SK-N-SH (cell line): ENCODE measurements at regions not wholly inside any gene's neighbourhood (a gene's known extent, or its start where the extent isn't known, plus 50 kb on each side); places are given as distances from the start of the nearest gene placed in this dataset.

Source experiments
- CTCF ChIA-PET: fragments of 300-600, 350-600 bp; formaldehyde crosslinking; extraction: SDS; loops from one replicate; lab custom pipeline; 2021; lab: Yijun Ruan, JAX
- POLR2A ChIA-PET: fragments of 350-600 bp; sonication (Branson Sonifier 250); formaldehyde crosslinking; extraction: SDS; loops from one replicate; lab custom pipeline; 2020; ENCODE audit warnings: antibody characterized with exemption, inconsistent platforms; lab: Yijun Ruan, JAX
- DNase-seq: peaks from one replicate; pipeline ENCODE4 v3.0.0; 2012
- H2AFZ ChIP-seq: fragments of 200-600 bp; sonication (generic); 2 replicates; pipeline ENCODE4 v1.8.1; 2016; ENCODE audit warnings: antibody characterized with exemption, mild to moderate bottlenecking, low read depth
- H3F3A ChIP-seq: fragments of 200-600 bp; sonication (generic); replicated peaks from 2 replicates; pipeline ENCODE3; 2016; ENCODE audit warnings: antibody characterized with exemption, mild to moderate bottlenecking; ENCODE audit not compliant: insufficient read depth
- H3K27ac ChIP-seq, 2 experiments: fragments of 200-500 bp in 1 of 2; fragments of 200-600 bp in 1 of 2; sonication (Bioruptor generic) in 1 of 2; sonication (generic), shearing (Covaris generic) in 1 of 2; 2 replicates each; pipeline versions ENCODE4 v1.5.1 to v1.6.1; 2014 to 2016; ENCODE audit warnings: low read depth in 2 of 2, inconsistent platforms in 1 of 2, low read length in 1 of 2, mild to moderate bottlenecking in 1 of 2, mixed read lengths in 1 of 2
- H3K27me3 ChIP-seq: fragments of 200-600 bp; sonication (generic), shearing (Covaris generic); 2 replicates; pipeline ENCODE4 v1.6.1; 2016; ENCODE audit warnings: mixed run types; ENCODE audit not compliant: insufficient read depth
- H3K36me3 ChIP-seq, 2 experiments: fragments of 200-500 bp in 1 of 2; fragments of 200-600 bp in 1 of 2; sonication (Bioruptor generic) in 1 of 2; sonication (generic) in 1 of 2; replicated peaks in 1 of 2; 2 replicates each; pipeline versions ENCODE3 to v1.5.1; 2014 to 2016; ENCODE audit warnings: low read length in 1 of 2, mild to moderate bottlenecking in 1 of 2; ENCODE audit not compliant: insufficient read depth in 2 of 2, control insufficient read depth in 1 of 2
- H3K4me1 ChIP-seq, 2 experiments: fragments of 200-500 bp in 1 of 2; fragments of 200-600 bp in 1 of 2; sonication (Bioruptor generic) in 1 of 2; sonication (generic), shearing (Covaris generic) in 1 of 2; 2 replicates each; pipeline versions ENCODE4 v1.5.1 to v1.6.1; 2014 to 2016; ENCODE audit warnings: low read depth in 1 of 2, low read length in 1 of 2, mixed run types in 1 of 2; ENCODE audit not compliant: insufficient read depth in 2 of 2, control insufficient read depth in 1 of 2
- H3K4me2 ChIP-seq: fragments of 200-600 bp; sonication (generic), shearing (Covaris generic); 2 replicates; pipeline ENCODE4 v1.6.1; 2017; ENCODE audit warnings: mixed run types
- H3K4me3 ChIP-seq, 2 experiments: fragments of 200-500 bp in 1 of 2; fragments of 200-600 bp in 1 of 2; sonication (Bioruptor generic) in 1 of 2; sonication (generic), shearing (Covaris generic) in 1 of 2; 2 replicates each; pipeline versions ENCODE4 v1.5.1 to v1.8.1; 2014 to 2016; ENCODE audit warnings: low read depth in 2 of 2, inconsistent platforms in 1 of 2, low read length in 1 of 2, mild to moderate bottlenecking in 1 of 2, mixed read lengths in 1 of 2, moderate library complexity in 1 of 2
- H3K79me2 ChIP-seq: fragments of 200-600 bp; sonication (generic); 2 replicates; pipeline ENCODE4 v1.8.1; 2017; ENCODE audit warnings: mild to moderate bottlenecking; ENCODE audit not compliant: insufficient read depth
- H3K9ac ChIP-seq: fragments of 200-600 bp; sonication (generic); 2 replicates; pipeline ENCODE4 v1.6.1; 2017; ENCODE audit warnings: mixed run types
- H3K9me2 ChIP-seq: fragments of 200-600 bp; sonication (generic); 2 replicates; pipeline ENCODE4 v1.6.1; 2017; ENCODE audit warnings: mixed run types
- H3K9me3 ChIP-seq: fragments of 200-600 bp; sonication (generic); 2 replicates; pipeline ENCODE4 v1.6.1; 2017; ENCODE audit warnings: mixed run types, mild to moderate bottlenecking, moderate library complexity
- H4K20me1 ChIP-seq: fragments of 200-600 bp; sonication (generic); 2 replicates; pipeline ENCODE4 v1.6.1; 2017; ENCODE audit warnings: mild to moderate bottlenecking, mixed run types; ENCODE audit not compliant: insufficient read depth
- ELF1 ChIP-seq: IDR thresholded peaks from 2 replicates; pipeline ENCODE4 v1.4.0; 2012
- GABPA ChIP-seq: IDR thresholded peaks from 2 replicates; pipeline ENCODE4 v1.4.0; 2012; ENCODE audit warnings: low read depth, mild to moderate bottlenecking
- MEF2A ChIP-seq: IDR thresholded peaks from 2 replicates; pipeline ENCODE4 v1.4.0; 2012; ENCODE audit warnings: low read depth, borderline replicate concordance
- MXI1 ChIP-seq: IDR thresholded peaks from 2 replicates; pipeline ENCODE4 v1.6.1; 2012; ENCODE audit warnings: mild to moderate bottlenecking, low read depth, low read length, improper control_type of control experiment
- NFIC ChIP-seq: IDR thresholded peaks from 2 replicates; pipeline ENCODE4 v1.4.0; 2012; ENCODE audit warnings: borderline replicate concordance
- RCOR1 ChIP-seq: fragments of 150-350 bp; IDR thresholded peaks from 2 replicates; pipeline ENCODE4 v1.6.1; 2017; ENCODE audit warnings: antibody characterized with exemption, low read length
- RXRA ChIP-seq: IDR thresholded peaks from 2 replicates; pipeline ENCODE4 v1.4.0; 2012; ENCODE audit warnings: low read depth, mild to moderate bottlenecking, borderline replicate concordance
- SIN3A ChIP-seq: IDR thresholded peaks from 2 replicates; pipeline ENCODE4 v1.6.1; 2012; ENCODE audit warnings: low read depth, mild to moderate bottlenecking, low read length, moderate library complexity, borderline replicate concordance
- TEAD4 ChIP-seq: IDR thresholded peaks from 2 replicates; pipeline ENCODE4 v1.4.0; 2012; ENCODE audit warnings: mild to moderate bottlenecking, borderline replicate concordance; ENCODE audit not compliant: insufficient read depth
- WGBS: methylation state at CpG from one replicate; pipeline ENCODE4 v1.1.6; 2017; ENCODE audit warnings: low lambda C conversion rate; 5-methylcytosine and 5-hydroxymethylcytosine counted together
- TF ChIP-seq, protein P1 (sequence below): IDR thresholded peaks from 2 replicates; pipeline ENCODE4 v1.4.0; 2012; ENCODE audit warnings: low read depth, borderline replicate concordance
- TF ChIP-seq, protein P2 (sequence below): IDR thresholded peaks from 2 replicates; pipeline ENCODE4 v1.4.0; 2012; ENCODE audit warnings: low read depth, borderline replicate concordance

DNA sequence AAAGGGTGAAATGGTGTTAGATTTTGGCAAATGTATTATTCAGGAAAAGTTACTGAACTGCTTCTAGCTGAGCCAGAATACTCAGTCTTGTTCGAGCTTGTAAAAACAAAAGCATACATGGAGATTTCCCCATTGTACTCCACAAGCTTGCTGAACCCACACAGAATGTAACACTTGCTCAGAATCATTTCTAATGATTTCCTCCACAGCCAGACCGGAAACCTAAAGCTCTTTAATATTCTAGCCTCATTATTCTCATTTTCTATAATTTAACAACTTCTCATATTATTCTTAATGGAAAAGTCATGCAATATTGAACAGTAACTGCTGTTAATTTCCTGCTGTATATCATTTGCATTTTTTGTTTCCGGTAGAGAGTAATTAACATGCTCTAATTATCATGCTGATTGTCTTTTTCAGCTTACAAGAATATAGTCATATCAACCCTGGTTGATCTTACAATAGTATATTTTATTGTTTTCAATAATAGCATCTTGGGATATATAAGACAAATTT, 1387.5 kb upstream of the EYS start:
- H3K4me2 ChIP-seq, result no peak overlapping the region
- ChIA-PET CTCF (no interaction called here), POLR2A (no interaction called here)
- no peak overlapping the region for H2AFZ ChIP-seq
- WGBS, result 37% methylated on average over 3 of the region's 3 CpGs
- no peaks in the 10 kb centered on the region for H3K36me3 ChIP-seq
- H3K9ac ChIP-seq, result no peak overlapping the region
- H3K9me2 ChIP-seq, result no peaks in the 10 kb centered on the region
- no peak for DNase-seq
- no peak overlapping the region for H3K27ac ChIP-seq
- no peaks in the 10 kb centered on the region for H3F3A ChIP-seq
- no peaks in the 10 kb centered on the region; a peak in 1 of 4 replicates for H3K4me1 ChIP-seq
- no peaks in the 10 kb centered on the region for H3K79me2 ChIP-seq
- H4K20me1 ChIP-seq, result no peaks in the 10 kb centered on the region
- H3K4me3 ChIP-seq, result no peak overlapping the region
- TF ChIP-seq MXI1, result no peak
- no peak for TF ChIP-seq MEF2A
- TF ChIP-seq GABPA, result no peak
- no peak for TF ChIP-seq TEAD4
- no peak for TF ChIP-seq SIN3A
- no peak for TF ChIP-seq NFIC
- TF ChIP-seq, protein P1, sequence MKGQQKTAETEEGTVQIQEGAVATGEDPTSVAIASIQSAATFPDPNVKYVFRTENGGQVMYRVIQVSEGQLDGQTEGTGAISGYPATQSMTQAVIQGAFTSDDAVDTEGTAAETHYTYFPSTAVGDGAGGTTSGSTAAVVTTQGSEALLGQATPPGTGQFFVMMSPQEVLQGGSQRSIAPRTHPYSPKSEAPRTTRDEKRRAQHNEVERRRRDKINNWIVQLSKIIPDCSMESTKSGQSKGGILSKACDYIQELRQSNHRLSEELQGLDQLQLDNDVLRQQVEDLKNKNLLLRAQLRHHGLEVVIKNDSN, result no peak
- TF ChIP-seq, protein P2, sequence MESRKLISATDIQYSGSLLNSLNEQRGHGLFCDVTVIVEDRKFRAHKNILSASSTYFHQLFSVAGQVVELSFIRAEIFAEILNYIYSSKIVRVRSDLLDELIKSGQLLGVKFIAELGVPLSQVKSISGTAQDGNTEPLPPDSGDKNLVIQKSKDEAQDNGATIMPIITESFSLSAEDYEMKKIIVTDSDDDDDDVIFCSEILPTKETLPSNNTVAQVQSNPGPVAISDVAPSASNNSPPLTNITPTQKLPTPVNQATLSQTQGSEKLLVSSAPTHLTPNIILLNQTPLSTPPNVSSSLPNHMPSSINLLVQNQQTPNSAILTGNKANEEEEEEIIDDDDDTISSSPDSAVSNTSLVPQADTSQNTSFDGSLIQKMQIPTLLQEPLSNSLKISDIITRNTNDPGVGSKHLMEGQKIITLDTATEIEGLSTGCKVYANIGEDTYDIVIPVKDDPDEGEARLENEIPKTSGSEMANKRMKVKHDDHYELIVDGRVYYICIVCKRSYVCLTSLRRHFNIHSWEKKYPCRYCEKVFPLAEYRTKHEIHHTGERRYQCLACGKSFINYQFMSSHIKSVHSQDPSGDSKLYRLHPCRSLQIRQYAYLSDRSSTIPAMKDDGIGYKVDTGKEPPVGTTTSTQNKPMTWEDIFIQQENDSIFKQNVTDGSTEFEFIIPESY, result no peak
- no peaks in the 10 kb centered on the region for H3K27me3 ChIP-seq
- H3K9me3 ChIP-seq, result no peaks in the 10 kb centered on the region

DNA sequence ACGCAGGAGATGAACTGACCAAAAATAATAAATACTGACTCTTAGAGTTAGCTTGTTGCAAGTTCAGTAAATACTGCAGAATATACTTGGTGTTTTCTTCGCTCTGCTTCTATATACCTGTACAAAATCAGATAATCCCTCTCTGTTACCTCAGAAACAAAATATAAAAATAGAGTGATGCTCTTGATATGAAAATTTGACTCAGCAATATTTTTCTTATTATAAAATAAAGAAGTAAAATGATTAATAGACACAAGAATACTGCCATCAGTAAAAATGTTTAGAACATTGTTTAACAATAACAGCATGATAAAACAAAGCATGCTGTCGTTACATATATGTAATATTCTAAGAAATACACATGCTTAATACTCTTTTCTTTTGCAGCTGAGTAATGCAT, 1366.9 kb upstream of the EYS start:
- no peaks in the 10 kb centered on the region for H3K79me2 ChIP-seq
- H3K4me1 ChIP-seq, result no peaks in the 10 kb centered on the region
- no peak for DNase-seq
- no peaks in the 10 kb centered on the region for H3K36me3 ChIP-seq
- 47% methylated on average over 3 of the region's 3 CpGs for WGBS
- no peaks in the 10 kb centered on the region for H3K27me3 ChIP-seq
- no peaks in the 10 kb centered on the region for H3K9me3 ChIP-seq
- TF ChIP-seq RXRA, result no peak
- TF ChIP-seq RCOR1, result no peak
- TF ChIP-seq ELF1, result no peak
- no peak overlapping the region for H3K4me2 ChIP-seq
- 0 out of 2 replicates have a peak, but pooled peaks cover 3% of the 10 kb centered on the region for H3K9me2 ChIP-seq
- no peaks in the 10 kb centered on the region for H3F3A ChIP-seq
- CTCF ChIA-PET, result no interaction called here
- H3K9ac ChIP-seq, result no peak overlapping the region
- no peak overlapping the region for H3K27ac ChIP-seq
- no peaks in the 10 kb centered on the region for H4K20me1 ChIP-seq
- no peak overlapping the region for H3K4me3 ChIP-seq
- H2AFZ ChIP-seq, result no peak overlapping the region
- POLR2A ChIA-PET, result no interaction called here
